ENCODE measurements at regions not wholly inside any gene's neighbourhood (a gene's known extent, or its start where the extent isn't known, plus 50 kb on each side); places are given as distances from the start of the nearest gene placed in this dataset.

- TF ChIP-seq, protein P1, sequence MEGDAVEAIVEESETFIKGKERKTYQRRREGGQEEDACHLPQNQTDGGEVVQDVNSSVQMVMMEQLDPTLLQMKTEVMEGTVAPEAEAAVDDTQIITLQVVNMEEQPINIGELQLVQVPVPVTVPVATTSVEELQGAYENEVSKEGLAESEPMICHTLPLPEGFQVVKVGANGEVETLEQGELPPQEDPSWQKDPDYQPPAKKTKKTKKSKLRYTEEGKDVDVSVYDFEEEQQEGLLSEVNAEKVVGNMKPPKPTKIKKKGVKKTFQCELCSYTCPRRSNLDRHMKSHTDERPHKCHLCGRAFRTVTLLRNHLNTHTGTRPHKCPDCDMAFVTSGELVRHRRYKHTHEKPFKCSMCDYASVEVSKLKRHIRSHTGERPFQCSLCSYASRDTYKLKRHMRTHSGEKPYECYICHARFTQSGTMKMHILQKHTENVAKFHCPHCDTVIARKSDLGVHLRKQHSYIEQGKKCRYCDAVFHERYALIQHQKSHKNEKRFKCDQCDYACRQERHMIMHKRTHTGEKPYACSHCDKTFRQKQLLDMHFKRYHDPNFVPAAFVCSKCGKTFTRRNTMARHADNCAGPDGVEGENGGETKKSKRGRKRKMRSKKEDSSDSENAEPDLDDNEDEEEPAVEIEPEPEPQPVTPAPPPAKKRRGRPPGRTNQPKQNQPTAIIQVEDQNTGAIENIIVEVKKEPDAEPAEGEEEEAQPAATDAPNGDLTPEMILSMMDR (IDR thresholded peaks at IDR 0.05; ENCODE audit: unreplicated experiment) = no peak
- Mint-ChIP-seq H3K27ac (no peak overlapping the region), H3K9me3 (ENCODE audit: low read depth) (peaks cover 9% of the 10 kb centered on the region), H3K27me3 (no peaks in the 10 kb centered on the region), H3K36me3 (ENCODE audit: insufficient read depth) (no peaks in the 10 kb centered on the region), H3K4me1 (ENCODE audit: low read depth) (no peaks in the 10 kb centered on the region), H3K4me3 (ENCODE audit: low read depth) (no peak overlapping the region)
- no peak for DNase-seq (ENCODE audit: low spot score, unreplicated experiment)
Measured at GRCh38 chr5:61894046-61894445, 412.0 kb upstream of the KIF2A start.

- Mint-ChIP-seq H3K4me3 (ENCODE audit: low read depth) (no peak overlapping the region), H3K4me1 (ENCODE audit: low read depth) (no peaks in the 10 kb centered on the region), H3K27ac (no peak overlapping the region), H3K27me3 (no peaks in the 10 kb centered on the region), H3K9me3 (ENCODE audit: low read depth) (peaks cover 9% of the 10 kb centered on the region), H3K36me3 (ENCODE audit: insufficient read depth) (no peaks in the 10 kb centered on the region)
- TF ChIP-seq, protein P1 (IDR thresholded peaks at IDR 0.05; ENCODE audit: unreplicated experiment) = no peak
- DNase-seq (ENCODE audit: low spot score, unreplicated experiment) = no peak
Measured at GRCh38 chr5:61896811-61897210, 409.2 kb upstream of the KIF2A start.

GRCh38 chr5:61897251-61897650 is 408.8 kb upstream of the KIF2A start:
- H3K4me3 Mint-ChIP-seq (ENCODE audit: low read depth) = no peak overlapping the region
- H3K4me1 Mint-ChIP-seq (ENCODE audit: low read depth) = no peaks in the 10 kb centered on the region
- no peak for DNase-seq (ENCODE audit: low spot score, unreplicated experiment)
- no peak overlapping the region for H3K27ac Mint-ChIP-seq
- H3K36me3 Mint-ChIP-seq (ENCODE audit: insufficient read depth) = no peaks in the 10 kb centered on the region
- TF ChIP-seq, protein P1 (IDR thresholded peaks at IDR 0.05; ENCODE audit: unreplicated experiment) = no peak
- no peaks in the 10 kb centered on the region for H3K27me3 Mint-ChIP-seq
- H3K9me3 Mint-ChIP-seq (ENCODE audit: low read depth) = peaks cover 9% of the 10 kb centered on the region

DNA sequence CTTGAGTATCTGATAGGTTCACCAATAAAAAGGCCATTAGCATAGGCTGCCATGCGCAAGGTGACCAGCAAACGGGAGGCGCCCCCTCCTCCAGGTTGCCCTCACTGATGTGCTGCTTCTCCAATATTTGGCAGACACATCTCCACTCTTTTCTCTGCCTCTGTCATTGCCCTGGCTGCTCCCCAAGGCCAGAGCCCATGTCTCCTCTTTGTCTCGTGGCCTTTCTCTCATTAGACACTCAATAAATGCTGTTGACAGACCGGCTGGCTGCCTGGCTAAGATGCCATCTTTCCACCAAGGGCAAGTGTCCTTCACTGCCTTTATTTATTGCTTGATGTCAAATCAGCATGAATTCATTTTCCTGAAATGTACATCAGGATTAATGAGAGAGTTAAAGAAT is 404.0 kb upstream of the KIF2A start:
- H3K4me3 Mint-ChIP-seq (ENCODE audit: low read depth) = no peak overlapping the region

DNA sequence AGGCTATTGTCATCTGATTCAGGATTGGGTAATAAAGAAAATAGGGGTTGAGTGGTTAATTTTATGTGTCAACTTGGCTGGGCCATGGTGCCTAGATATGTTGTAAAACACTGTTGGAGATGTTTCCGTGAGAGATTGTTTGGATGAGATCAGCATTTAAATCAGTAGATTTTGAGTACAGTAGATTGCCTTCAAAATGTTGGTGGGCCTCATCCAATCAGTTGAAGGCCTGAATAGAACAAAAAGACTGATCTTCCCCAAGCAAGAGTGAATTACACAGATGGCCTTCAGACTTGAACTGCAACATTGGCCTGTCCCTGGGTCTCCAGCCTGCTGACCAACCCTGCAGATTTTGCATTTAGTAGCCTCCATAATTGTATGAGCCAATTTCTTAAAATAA is 401.3 kb upstream of the KIF2A start:
- Mint-ChIP-seq H3K9me3 (ENCODE audit: low read depth) (no peaks in the 10 kb centered on the region), H3K36me3 (ENCODE audit: insufficient read depth) (no peaks in the 10 kb centered on the region), H3K27ac (no peak overlapping the region), H3K4me1 (ENCODE audit: low read depth) (no peaks in the 10 kb centered on the region), H3K27me3 (peaks cover 3% of the 10 kb centered on the region), H3K4me3 (ENCODE audit: low read depth) (no peak overlapping the region)
- TF ChIP-seq, protein P1 (IDR thresholded peaks at IDR 0.05; ENCODE audit: unreplicated experiment) = no peak
- DNase-seq (ENCODE audit: low spot score, unreplicated experiment) = no peak

More for the DNA sequence above, 404.0 kb upstream of the KIF2A start:
- no peaks in the 10 kb centered on the region for H3K36me3 Mint-ChIP-seq (ENCODE audit: insufficient read depth)
- H3K4me1 Mint-ChIP-seq (ENCODE audit: low read depth) = no peaks in the 10 kb centered on the region
- H3K9me3 Mint-ChIP-seq (ENCODE audit: low read depth) = no peaks in the 10 kb centered on the region
- H3K27me3 Mint-ChIP-seq = peaks cover under 1% of the 10 kb centered on the region
- no peak for DNase-seq (ENCODE audit: low spot score, unreplicated experiment)
- no peak overlapping the region for H3K27ac Mint-ChIP-seq
- TF ChIP-seq, protein P1 (IDR thresholded peaks at IDR 0.05; ENCODE audit: unreplicated experiment) = no peak
